GM21576 (cell line): ENCODE measurements at regions not wholly inside any gene's neighbourhood (a gene's known extent, or its start where the extent isn't known, plus 50 kb on each side); places are given as distances from the start of the nearest gene placed in this dataset.

Experiments used
- ATAC-seq: cut with Tn5 transposase; IDR thresholded peaks from one replicate; pipeline ENCODE4 v1.9.1; 2021; ENCODE audit warnings: mild to moderate bottlenecking, moderate library complexity; ENCODE audit not compliant: unreplicated experiment

GRCh38 chr9:95762322-95762721 lies 113.2 kb upstream of the ERCC6L2 start:
- ATAC-seq = no peak

DNA sequence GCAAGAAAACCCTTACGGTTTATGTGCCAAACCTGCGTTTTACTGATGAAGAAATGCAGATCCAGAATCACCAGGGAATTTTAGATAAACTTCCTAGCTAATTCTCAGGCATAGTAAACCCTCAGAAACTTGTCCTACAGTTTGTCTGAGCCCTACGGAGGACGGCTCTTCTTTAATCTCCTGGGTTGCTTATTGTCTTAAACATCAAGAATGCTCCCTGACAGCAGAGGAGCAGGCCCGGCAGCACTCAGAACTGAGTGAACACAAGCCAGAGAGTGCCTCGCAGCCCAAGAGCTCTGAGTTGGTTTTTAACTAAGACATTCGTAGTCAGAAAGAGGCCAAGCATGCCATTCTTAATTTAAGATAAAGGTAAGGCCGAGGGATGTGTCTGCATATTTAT lies 114.7 kb upstream of the ERCC6L2 start:
- ATAC-seq = no peak

DNA sequence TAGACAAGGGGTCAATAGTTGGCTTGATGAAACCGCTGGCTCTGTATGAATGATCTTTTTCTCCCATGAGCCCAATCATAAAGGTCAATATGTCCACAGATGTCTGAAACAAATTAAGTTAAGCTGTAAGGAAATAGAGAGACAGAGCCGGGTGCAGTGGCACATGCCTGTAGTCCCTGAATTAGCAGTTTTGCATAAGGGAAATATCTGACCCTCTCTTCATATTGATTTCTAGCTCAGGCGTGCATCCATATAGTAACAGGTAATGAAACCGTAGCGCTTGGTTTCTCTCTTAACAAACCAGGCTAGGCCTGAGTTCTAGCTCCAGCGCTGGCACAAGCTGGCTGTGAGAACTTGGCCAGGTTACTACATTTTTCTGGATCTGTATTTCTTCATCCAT lies 118.1 kb upstream of the ERCC6L2 start:
- no peak for ATAC-seq

DNA sequence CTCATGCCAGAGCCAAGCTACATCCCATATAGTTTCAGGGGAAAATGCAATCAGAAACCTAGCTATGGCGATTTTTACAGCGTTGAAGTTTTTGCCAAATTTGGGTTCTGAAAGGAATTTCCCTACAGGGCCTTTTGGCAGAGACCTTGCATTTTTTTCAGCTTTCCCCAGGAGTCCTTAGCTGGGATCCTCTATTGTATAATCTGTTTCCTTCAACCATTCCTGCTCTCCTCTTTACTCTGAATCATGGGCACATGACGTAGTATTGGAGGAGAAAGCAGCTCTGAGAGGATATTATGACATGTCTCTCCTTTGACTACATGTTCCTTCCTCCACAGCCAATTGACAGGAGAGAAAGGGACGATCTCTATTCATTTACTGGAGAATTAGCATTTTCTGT lies 118.5 kb upstream of the ERCC6L2 start:
- no peak for ATAC-seq

DNA sequence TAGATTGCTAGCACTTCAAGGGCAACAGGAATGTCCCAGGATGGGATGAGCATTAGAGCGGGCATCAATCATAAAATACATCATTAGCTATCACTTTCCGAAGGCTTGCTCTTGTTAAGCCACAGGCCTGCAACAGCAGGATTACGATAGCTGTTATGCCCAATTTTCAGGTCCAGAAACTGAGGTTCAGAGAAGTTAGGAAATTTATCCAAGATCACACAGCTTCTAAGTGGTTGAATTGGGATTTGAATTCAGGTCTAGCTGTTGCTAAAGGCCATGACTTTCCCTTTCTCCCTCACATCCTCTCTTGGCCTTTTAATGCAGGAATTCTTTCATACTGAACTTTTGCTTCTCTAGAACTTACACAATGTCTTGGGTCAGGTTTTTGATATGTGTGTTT lies 119.4 kb upstream of the ERCC6L2 start:
- ATAC-seq = no peak

DNA sequence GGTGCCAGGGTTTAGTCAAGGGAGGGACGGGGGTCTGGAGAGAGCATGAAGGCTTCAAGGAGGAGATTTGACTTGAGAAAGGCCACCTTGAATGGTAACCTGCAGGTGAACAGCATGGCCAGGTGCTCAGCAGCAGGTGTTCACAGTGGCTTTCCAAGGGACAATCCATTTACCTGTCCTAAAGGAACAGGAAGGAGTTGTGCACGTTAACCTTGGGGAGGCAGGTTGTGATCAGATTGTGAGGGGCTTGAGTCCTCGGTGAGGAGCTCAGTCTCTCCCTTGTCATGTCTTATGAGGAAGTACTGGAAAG lies 120.1 kb upstream of the ERCC6L2 start:
- no peak for ATAC-seq

- ATAC-seq = no peak
Observed at GRCh38 chr9:95754533-95755420, 120.7 kb upstream of the ERCC6L2 start.

- no peak for ATAC-seq
Observed at GRCh38 chr9:95753762-95754465, 121.6 kb upstream of the ERCC6L2 start.

GRCh38 chr9:95752129-95752731 lies 123.3 kb upstream of the ERCC6L2 start:
- no peak for ATAC-seq

GRCh38 chr9:95751520-95751790 lies 124.0 kb upstream of the ERCC6L2 start:
- ATAC-seq = no peak

GRCh38 chr9:95750725-95751519 lies 124.6 kb upstream of the ERCC6L2 start:
- ATAC-seq = no peak

DNA sequence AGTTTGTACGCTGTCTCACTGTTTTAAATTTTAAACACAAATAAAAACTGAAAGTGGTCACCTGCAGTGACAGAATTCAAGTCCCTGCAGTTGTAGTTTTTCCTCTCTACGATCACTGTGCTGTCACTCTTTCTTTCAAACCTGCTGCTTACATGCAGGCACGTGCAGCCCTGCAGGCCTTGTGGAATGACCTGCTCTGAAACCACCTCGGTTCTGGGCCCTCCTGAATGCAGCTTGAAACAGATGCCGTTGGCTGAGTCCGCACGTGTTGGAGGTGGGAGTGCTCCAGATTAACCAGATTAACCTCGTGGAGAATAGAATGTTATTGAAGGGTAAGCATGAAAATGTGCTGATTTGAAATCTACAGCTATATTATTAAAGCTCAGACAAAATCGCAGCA lies 126.0 kb upstream of the ERCC6L2 start:
- ATAC-seq = no peak

GRCh38 chr9:95746408-95747180 lies 128.9 kb upstream of the ERCC6L2 start:
- no peak for ATAC-seq

- ATAC-seq = no peak
Observed at GRCh38 chr9:95742821-95743220, 132.7 kb upstream of the ERCC6L2 start.

DNA sequence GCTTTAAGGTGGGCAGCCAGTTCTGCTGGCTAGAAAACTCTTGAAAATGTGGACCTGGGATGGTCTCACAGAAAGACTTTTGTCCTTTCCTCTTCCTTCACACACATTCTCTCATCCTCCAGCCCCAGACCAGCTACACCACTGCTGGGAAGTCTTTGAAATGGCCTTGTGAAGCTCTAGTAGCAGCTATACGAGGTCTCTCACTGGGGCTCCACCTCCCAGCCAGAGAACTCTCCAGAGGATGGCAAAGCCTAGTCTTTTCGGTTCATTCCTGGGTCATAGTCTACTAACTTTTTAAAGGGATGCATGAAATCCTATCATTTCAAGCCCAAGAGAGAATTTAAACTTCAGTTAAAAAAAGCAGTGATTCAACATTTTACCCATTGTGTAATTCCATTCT lies 133.9 kb upstream of the ERCC6L2 start:
- ATAC-seq = no peak

DNA sequence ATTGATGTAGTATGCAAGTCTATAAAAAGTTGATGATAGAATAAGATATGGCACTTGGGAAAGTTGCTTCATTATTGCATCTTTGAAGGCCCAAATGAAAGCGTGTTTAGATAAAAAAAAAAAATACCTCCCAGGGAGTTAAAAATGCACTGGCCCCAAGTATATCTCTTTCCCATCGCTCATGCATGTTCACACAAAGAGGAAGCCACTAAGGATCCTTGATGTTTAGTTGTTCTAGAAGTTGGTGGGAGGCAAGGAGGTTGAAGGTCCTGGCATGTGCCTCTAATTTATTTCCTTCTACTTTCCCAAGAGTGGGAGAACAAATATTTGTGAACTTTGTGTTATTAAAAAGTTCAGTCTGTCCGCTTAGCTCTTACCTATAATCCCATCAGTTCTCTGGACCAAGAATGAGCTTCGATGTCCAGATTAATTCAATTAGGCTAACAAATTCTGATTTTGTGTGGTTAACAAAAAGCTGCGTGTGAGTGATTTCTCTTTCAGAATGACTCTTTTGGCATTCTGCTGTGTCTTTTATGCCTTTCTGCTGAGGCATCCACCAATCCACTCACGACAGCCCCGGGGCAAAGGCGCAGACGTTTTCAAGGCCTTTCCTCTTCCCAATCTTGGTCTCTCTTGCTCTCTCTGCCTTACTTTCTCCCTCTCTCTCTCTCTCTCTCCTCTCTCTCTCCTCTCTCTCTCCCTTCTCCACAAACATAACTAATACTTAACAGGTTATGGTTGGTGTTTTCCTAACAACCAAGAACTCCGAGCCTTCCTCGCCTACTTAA lies 135.1 kb upstream of the ERCC6L2 start:
- ATAC-seq = no peak

- no peak for ATAC-seq
Observed at GRCh38 chr9:95738438-95738837, 137.1 kb upstream of the ERCC6L2 start.

DNA sequence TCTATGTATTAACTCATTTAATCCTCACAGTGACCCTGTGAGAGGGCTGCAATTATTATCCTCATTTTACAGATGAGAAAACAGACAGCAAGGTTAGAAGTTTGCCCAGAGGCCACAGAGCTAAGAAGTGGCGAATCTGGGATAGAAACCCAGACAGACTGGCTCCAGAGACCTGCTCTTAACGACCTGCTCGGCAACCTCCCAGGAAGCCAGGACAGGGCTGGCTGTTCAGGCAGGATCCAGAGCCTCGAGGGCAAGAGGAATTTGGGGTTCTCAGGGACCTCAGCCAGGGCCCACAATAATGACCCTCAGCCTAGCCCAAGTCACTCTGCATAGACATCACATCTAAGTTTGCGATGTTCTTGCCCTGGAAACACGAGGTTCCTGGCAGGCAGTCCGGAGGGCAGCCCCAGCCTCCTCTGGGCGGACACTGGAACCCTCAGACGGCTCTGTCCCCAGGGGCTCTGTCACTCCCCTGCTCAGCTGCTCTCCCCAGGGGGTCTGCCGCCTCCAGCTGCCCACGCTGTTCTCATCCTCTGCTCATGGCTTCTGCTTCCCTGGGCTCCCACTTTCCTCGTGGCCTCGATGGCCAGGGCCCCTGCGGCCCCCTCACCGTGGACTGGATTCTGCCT lies 138.5 kb upstream of the ERCC6L2 start:
- ATAC-seq = no peak

GRCh38 chr9:95736370-95736769 lies 139.1 kb upstream of the ERCC6L2 start:
- no peak for ATAC-seq

DNA sequence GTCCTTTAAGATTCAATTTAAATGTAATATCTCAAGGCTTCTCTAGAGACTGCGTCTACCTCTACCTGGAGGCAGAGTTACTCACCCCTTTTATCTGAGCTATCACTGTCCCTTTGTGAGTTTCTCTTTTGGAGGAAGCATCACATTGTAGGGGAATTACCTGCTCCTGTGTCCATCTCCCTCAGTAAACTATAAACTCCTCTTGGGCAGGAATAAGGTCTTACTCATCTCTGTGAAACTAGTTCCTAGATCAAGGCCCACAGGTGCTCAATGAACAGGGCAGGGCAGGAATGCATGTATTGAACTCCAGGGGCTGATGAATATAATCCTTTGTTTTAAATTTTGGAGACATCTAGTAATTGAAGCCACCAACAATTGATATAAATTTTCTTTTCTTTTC lies 139.8 kb upstream of the ERCC6L2 start:
- ATAC-seq = no peak
